ENCODE measurements at regions not wholly inside any gene's neighbourhood (a gene's known extent, or its start where the extent isn't known, plus 50 kb on each side); places are given as distances from the start of the nearest gene placed in this dataset.

DNA sequence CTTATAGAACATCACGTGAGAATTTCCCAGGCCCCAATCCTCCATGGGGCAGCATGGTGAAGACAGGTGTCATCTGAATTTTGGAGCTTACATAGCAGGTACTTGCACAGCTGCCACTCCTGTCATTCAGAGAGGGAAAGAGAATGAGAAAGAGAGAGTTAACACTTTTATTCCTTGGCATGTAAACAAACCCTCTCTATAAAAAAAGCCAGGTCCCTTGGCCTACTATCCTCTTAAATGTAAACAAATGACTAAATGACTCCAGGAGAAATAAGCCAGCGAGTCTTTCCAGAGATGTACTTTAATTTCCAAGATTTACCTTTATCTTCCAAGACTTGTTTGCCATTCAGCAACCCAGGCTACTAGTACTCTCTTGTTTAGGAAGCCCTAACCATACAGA, 195.3 kb upstream of the HTR2A start:
- FAIRE-seq = no peak
- DNase-seq (ENCODE audit: insufficient read length, low spot score) = no peak

- DNase-seq (ENCODE audit: insufficient read length, low spot score) (no peak), FAIRE-seq (no peak)
Observed at GRCh38 chr13:47087841-47088240, 191.0 kb upstream of the HTR2A start.

DNA sequence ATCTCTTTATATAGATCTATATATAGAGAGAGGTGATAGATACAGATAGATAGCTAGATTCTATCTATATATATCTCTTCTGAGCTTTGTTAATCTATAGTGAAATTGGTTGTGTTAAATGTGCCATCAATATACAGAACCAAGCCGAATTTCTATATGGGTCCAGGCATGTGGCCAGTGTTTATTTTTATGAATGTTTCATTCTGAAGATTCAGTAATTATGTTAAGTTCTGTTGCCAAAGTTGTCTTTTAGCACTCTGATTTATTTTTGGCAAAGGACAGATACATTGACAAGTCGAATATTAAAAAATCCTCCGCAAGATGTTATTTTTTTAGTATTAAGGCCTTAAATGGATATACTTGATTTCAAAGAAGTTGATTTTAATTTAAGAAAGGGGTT, 190.4 kb upstream of the HTR2A start:
- no peak for DNase-seq (ENCODE audit: insufficient read length, low spot score)
- FAIRE-seq = no peak

- FAIRE-seq (no peak), DNase-seq (ENCODE audit: insufficient read length, low spot score) (no peak)
Observed at GRCh38 chr13:47085346-47085745, 188.5 kb upstream of the HTR2A start.

DNA sequence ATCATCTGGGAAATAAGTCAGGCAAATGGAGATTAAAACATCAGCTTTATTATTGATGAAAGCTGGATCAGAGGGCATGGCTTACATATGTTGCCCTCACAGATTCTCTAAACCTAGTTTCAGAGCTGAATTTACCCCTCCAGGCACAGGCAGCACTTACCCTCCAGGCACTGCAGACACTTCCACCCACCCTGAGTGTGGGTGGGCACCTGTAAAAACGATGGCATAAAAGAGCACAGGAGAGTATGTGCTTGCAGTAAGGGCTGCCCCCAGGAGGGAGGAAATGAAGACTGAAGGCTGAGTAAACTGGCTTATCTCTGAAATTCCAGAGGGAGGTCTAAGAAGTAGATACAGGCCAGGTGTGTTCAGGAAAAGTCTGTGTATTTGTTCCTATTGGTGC, 185.0 kb upstream of the HTR2A start:
- FAIRE-seq = no peak
- no peak for DNase-seq (ENCODE audit: insufficient read length, low spot score)

DNA sequence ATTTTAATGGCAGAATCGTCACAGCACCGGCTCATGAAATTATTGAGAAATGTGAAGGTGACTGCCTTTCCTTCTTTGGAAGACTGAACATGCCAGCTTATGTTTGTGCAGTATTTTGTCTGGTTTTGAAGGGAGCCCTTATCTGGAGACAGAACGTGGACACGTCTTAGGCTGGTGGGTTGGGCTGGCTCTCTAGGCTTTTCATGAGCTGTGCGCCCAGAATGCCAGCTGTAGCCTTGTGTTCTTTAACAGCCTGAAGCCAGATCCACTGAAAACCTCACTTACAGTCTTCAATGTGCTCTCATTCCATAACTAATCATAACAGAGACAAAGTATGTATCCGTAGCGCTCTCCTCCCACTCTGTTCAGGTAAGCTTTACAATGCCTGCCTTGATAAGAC, 184.4 kb upstream of the HTR2A start:
- FAIRE-seq (no peak), DNase-seq (ENCODE audit: insufficient read length, low spot score) (no peak)

DNA sequence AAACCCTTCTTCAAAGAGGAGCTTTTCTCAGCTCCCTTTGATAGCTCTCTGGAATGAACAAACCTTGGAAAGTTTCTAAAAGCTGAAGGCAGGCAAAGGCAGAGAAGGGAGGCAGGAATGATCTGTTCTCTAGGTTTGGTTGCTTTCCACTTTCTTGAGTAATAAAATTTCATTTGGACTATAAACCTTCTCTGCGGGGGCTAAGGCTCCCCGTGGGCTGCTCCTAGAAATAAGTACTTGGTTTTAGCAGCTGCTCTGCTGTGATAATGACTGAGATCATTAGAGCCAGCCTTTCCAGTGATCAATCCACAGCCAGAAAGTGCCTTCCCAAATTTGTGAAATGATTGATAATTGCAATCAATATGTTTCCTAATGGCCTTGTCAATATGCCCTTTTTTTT, 183.8 kb upstream of the HTR2A start:
- FAIRE-seq (no peak), DNase-seq (ENCODE audit: insufficient read length, low spot score) (no peak)

- no peak for DNase-seq (ENCODE audit: insufficient read length, low spot score)
- no peak for FAIRE-seq
Observed at GRCh38 chr13:47076500-47076899, 179.6 kb upstream of the HTR2A start.

DNA sequence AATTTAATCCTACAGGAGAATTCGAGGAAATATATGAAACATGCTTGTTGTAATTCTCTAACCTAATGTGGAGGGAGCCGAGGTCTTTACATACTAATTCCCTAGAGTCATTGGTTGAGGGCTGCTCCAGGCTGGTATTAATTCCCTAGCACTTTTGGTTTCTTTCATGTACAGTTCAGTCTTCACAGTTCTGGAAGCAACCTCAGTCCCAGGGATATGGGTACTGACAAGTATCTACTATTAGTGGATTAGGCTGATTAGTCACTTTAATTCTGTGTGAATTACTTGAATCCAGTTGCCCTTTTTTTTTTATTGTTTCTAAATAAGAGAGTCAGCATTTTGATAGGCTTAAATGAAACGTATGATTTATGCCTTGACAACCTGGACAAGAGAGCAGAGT, 172.3 kb upstream of the HTR2A start:
- DNase-seq (ENCODE audit: insufficient read length, low spot score) (no peak), FAIRE-seq (no peak)

DNA sequence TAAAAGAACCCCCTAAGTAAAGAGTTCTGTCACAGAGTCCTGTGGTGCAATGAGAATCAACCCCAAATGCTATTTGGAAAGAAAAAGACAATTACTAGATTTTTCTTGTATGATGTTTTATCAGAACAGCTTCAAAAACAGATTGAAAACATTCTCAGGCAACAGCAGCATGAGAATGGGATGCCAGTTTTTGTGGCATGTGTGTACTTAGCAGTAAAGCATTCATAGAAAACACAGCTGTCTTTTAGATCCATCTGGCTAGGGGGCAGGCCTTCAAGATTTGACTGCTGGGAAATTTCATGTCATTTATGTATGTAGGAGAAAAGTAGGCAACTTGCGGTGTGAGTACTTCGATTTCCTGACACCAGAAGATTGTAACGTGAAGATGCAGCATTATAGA, 170.5 kb upstream of the HTR2A start:
- DNase-seq (ENCODE audit: insufficient read length, low spot score) (no peak), FAIRE-seq (no peak)

GRCh38 chr13:47066226-47066625, 169.4 kb upstream of the HTR2A start:
- FAIRE-seq (no peak), DNase-seq (ENCODE audit: insufficient read length, low spot score) (no peak)

- no peak for DNase-seq (ENCODE audit: insufficient read length, low spot score)
- FAIRE-seq = no peak
Observed at GRCh38 chr13:47064381-47064780, 167.5 kb upstream of the HTR2A start.

GRCh38 chr13:47049276-47049989, 152.6 kb upstream of the HTR2A start:
- FAIRE-seq (no peak), DNase-seq (ENCODE audit: insufficient read length, low spot score) (no peak)

DNA sequence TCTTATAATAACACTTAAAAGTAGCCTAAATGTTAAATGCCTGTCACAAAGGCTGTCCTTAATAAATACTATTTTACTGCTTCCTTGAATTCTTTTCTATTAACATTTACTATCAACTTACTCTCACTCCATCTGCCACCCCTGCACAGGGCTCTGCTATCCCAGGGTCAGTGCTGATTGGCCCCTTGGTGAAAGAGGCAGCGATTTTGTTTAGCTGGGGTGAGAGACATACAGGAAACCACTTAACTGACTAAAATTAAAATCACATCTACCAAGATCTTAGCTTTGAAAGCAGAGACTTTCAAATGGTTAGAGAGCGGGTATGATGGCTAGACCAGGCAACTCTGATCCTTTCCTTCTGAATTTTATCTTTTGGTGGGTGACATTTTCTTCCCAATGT, 149.9 kb upstream of the HTR2A start:
- FAIRE-seq = peak; percentile 56
- no peak for DNase-seq (ENCODE audit: insufficient read length, low spot score)

GRCh38 chr13:47044842-47045241, 148.0 kb upstream of the HTR2A start:
- no peak for FAIRE-seq

DNA sequence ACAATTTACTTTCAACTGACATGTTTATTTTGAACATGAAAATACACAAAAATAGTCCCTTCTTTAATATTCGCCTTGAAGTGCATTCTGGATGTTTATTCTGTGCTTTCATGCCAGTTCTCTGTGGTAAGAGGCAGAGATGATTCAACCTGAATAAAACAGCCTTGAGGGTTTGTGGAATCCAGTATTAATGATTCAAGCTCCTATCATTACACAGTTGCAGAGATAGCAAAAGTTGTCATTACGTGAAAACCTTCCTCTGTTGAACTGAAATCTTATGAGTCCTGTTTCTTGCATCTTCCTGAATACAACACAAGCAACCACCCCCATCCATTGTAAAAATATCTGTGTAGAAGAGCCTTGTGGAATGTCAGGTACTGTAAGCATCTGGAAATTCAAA, 142.3 kb upstream of the HTR2A start:
- DNase-seq (ENCODE audit: insufficient read length, low spot score) (no peak), FAIRE-seq (no peak)

More at GRCh38 chr13:47044842-47045241, 148.0 kb upstream of the HTR2A start:
- DNase-seq (ENCODE audit: insufficient read length, low spot score) = no peak

- FAIRE-seq (peak; percentile 35), DNase-seq (ENCODE audit: insufficient read length, low spot score) (no peak)
Observed at GRCh38 chr13:47038188-47038587, 141.3 kb upstream of the HTR2A start.

- FAIRE-seq (peak; percentile 97), DNase-seq (ENCODE audit: insufficient read length, low spot score) (peak; percentile 41)
Observed at GRCh38 chr13:47036294-47037008, 139.6 kb upstream of the HTR2A start.

- FAIRE-seq = peak; percentile 47
- DNase-seq (ENCODE audit: insufficient read length, low spot score) = no peak
Observed at GRCh38 chr13:47033216-47033615, 136.4 kb upstream of the HTR2A start.

- FAIRE-seq = no peak
- DNase-seq (ENCODE audit: insufficient read length, low spot score) = no peak
Observed at GRCh38 chr13:47027780-47028437, 131.1 kb upstream of the HTR2A start.

- FAIRE-seq = no peak
- no peak for DNase-seq (ENCODE audit: insufficient read length, low spot score)
Observed at GRCh38 chr13:47025791-47026447, 129.1 kb upstream of the HTR2A start.
